ENCODE measurements at regions not wholly inside any gene's neighbourhood (a gene's known extent, or its start where the extent isn't known, plus 50 kb on each side); places are given as distances from the start of the nearest gene placed in this dataset.

- DNase-seq (ENCODE audit: low read depth) = no peak
- H3K4me3 ChIP-seq (ENCODE audit: low read depth, low read length) = no peak overlapping the region
- no peak for TF ChIP-seq CTCF (conservative IDR thresholded peaks at IDR 0.05; ENCODE audit: low read depth, low read length)
These were observed 215.5 kb upstream of the TMEM161B start for GRCh38 chr5:88483964-88484672.

GRCh38 chr5:88480801-88481499 lies 212.3 kb upstream of the TMEM161B start:
- H3K4me3 ChIP-seq (ENCODE audit: low read depth, low read length) = no peak overlapping the region
- no peak for DNase-seq (ENCODE audit: low read depth)
- no peak for TF ChIP-seq CTCF (conservative IDR thresholded peaks at IDR 0.05; ENCODE audit: low read depth, low read length)

GRCh38 chr5:88480245-88480644 lies 211.6 kb upstream of the TMEM161B start:
- H3K4me3 ChIP-seq (ENCODE audit: low read depth, low read length) = no peak overlapping the region
- no peak for DNase-seq (ENCODE audit: low read depth)
- no peak for TF ChIP-seq CTCF (conservative IDR thresholded peaks at IDR 0.05; ENCODE audit: low read depth, low read length)

- no peak overlapping the region for H3K4me3 ChIP-seq (ENCODE audit: low read depth, low read length)
- no peak for DNase-seq (ENCODE audit: low read depth)
- no peak for TF ChIP-seq CTCF (conservative IDR thresholded peaks at IDR 0.05; ENCODE audit: low read depth, low read length)
These were observed 205.9 kb upstream of the TMEM161B start for GRCh38 chr5:88474574-88474973.

- TF ChIP-seq CTCF (conservative IDR thresholded peaks at IDR 0.05; ENCODE audit: low read depth, low read length) = no peak
- no peak overlapping the region for H3K4me3 ChIP-seq (ENCODE audit: low read depth, low read length)
- DNase-seq (ENCODE audit: low read depth) = no peak
These were observed 202.1 kb upstream of the TMEM161B start for GRCh38 chr5:88470745-88471144.

GRCh38 chr5:88459971-88460370 lies 191.3 kb upstream of the TMEM161B start:
- TF ChIP-seq CTCF (conservative IDR thresholded peaks at IDR 0.05; ENCODE audit: low read depth, low read length) = no peak
- no peak overlapping the region for H3K4me3 ChIP-seq (ENCODE audit: low read depth, low read length)
- no peak for DNase-seq (ENCODE audit: low read depth)

GRCh38 chr5:88452820-88453219 lies 184.2 kb upstream of the TMEM161B start:
- H3K4me3 ChIP-seq (ENCODE audit: low read depth, low read length) = no peak overlapping the region
- DNase-seq (ENCODE audit: low read depth) = no peak
- no peak for TF ChIP-seq CTCF (conservative IDR thresholded peaks at IDR 0.05; ENCODE audit: low read depth, low read length)
